HPDE6-E6E7 (cell line): ENCODE measurements at regions not wholly inside any gene's neighbourhood (a gene's known extent, or its start where the extent isn't known, plus 50 kb on each side); places are given as distances from the start of the nearest gene placed in this dataset.

Experiments
- DNase-seq: peaks from one replicate; pipeline ENCODE4 v3.0.0; 2011; ENCODE audit warnings: missing footprints; ENCODE audit errors: extremely low spot score

DNA sequence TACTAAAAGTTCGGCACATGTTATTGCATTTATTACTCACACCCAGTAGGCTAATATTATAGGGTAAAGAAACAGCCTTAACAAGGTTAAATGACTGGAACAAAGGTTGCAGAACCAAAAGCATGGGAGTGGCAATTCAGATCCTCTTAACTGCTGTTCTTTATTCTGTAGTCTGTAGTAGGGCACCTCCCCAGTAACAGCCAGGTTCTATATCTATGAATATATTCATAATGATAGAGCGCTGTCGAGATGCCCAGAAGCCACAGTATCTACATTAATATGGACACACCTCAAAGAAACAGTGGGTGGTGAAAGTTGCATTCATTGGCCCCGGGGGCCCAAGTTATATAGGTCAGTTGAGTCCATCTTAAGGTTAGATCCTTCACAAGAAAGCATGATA lies 340.9 kb upstream of the THRB start:
- DNase-seq, result no peak

DNA sequence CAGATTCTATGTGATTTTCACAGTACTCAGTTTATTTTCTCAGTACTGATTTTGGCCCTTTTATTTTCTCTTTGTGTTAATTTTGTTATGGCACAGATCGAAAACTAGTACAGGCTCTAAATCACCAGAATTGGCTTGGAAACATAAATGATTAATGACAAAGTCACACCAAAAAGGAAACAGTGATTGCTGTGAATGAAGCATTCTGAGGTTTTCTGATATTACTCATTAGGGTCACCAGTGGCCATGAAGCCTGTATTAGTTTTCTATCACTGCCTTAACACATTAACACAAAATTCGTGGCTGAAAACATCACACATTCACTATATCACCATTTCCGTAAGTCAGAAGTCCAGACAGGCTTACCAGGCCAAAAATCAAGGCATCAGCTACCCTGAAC lies 343.0 kb upstream of the THRB start:
- no peak for DNase-seq

GRCh38 chr3:24838533-24838932 lies 343.9 kb upstream of the THRB start:
- DNase-seq, result no peak

DNA sequence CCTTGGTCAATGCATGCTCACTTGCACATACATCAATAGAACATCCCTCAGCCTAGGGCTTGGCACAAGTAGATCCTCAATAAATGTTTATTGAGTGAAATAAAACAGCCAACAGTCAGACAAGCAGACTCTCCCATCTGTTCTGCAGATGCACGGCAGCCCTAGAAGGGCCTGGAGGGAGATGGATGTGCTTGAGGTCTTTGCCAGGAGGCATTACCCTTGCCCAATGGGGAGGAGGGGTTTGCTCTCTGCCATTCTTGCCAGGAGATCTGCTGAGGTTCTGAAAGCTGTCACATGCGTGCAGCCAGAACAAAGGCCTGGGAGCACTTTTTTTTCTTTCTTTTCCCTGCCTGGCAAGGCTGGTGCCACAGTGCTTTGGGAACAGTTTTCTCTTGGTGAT lies 349.3 kb upstream of the THRB start:
- DNase-seq, result no peak

DNA sequence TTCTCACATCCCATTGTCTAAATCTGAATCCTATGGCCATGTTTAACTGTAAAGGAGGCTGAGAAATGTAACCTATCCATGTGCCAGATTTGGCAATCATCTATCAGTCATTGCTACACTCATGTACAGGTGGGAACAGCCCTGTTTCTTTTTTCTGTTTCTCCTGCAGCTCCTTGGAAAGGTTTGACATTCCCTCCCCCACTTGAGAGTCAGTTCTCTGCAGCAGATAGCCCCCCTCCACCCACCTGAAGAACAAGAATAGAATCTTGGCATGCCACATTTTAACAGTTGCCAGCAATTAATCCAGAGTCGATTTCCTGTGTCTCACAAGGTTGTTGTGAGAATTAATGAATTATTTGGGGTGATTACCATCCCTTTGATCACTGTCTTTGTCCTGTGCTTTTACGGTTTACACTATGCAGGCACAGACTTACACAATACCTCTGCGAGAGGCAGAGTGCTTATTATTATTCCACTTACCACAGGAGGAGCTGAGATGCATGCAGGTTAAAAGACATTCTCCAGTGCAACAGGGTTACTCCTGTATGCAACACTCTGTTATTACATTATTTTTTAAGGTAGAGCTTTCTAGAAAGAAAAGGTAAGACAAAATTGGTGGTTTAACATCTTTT lies 351.0 kb upstream of the THRB start:
- no peak for DNase-seq

GRCh38 chr3:24846286-24846860 lies 351.7 kb upstream of the THRB start:
- no peak for DNase-seq

DNA sequence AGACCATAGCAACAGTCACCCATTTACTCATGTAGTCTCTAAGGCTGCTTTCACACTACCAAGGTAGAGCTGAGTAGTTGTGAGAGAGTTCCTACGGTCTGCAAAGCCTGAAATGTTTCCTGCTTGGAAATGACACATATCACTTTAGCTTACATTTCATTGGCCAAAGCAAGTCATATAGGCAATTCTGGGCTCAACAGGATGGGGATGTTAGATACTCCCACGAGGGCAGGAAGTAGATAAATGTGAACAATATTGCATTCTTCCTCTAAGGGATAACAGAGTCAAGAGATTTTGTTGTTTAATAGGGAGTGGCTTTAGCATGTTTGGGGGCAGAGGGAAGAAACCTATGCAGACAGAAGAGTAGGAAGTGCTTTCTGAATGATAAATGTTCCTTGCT lies 355.6 kb upstream of the THRB start:
- DNase-seq, result no peak

DNA sequence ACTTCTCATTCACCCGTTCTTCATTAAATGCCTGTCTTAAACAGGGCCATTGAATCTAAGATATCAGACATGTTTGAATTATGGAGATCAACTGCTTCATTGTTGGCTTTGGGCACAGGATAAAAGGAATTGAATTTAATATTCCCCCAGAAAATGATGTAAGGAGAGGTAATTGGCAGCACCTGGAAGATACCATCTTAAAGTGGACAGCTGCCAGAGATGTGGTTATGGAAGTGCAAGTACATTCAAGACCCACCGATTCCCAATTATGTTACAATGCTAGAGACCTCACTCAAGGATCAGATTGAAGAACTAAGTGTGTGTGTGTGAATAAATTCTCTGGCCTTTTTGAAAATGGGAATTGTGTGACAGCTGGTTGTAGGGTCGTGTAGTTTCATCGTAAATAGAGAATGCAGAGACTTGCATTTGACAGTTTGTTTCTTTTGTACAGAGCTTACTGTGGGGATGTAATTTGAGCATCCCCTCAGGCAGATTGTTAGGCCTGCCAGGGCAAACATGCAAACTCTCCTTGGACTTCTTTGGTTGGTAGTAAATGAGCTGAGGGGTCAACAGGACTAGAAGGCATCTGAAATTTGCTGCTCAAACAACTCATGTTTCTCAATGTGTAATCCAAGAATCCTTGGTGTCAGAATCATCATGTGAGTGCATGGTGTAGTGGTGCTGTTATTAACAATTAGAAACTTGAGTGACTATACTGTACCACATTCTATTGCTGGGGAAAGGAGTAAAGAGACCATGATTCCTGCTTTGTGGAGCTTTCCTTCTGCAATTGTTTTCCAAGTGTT lies 359.2 kb upstream of the THRB start:
- no peak for DNase-seq

GRCh38 chr3:24854748-24855147 lies 360.1 kb upstream of the THRB start:
- no peak for DNase-seq

GRCh38 chr3:24857945-24858344 lies 363.3 kb upstream of the THRB start:
- DNase-seq, result no peak

DNA sequence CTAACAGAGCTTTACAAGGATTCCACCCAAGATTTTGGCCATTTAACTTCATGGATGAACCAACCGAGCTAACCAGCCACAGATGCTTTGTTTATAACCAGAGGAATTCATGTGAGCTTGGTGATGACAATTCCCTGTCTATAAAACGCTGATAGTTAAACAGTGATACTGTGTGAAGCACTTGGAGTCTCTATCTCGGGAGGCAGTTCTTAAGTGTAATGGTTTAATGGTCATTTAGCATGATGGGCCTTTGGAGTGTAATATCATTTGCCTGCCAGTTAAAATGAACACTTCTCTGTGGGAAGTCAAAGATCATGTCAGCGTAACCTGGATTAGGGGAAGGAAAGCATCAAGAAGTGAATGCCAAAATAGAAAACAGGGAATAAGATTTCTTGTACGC lies 368.6 kb upstream of the THRB start:
- no peak for DNase-seq

DNA sequence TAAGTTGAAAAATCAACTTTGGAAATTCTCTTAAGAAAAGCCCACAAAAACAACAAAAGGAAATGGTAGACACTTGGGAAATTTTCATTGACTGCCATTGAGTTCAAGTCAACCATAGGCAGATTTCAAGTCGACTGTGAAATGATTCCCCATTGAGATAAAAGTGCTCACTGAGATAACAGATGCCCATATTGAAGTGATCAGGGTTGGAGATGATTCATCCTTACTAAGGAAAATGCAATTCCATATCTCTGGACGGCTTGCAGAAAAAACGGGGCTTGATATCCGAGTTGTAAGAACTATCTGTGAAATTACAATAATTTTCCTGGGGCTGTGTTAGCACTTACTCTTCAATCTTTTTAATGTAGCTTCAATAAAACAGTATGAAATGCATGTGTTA lies 373.1 kb upstream of the THRB start:
- DNase-seq, result no peak

GRCh38 chr3:24881239-24881638 lies 386.6 kb upstream of the THRB start:
- DNase-seq, result no peak

- no peak for DNase-seq
Observed at GRCh38 chr3:24886501-24886900, 391.9 kb upstream of the THRB start.

- no peak for DNase-seq
Observed at GRCh38 chr3:24890012-24890411, 395.4 kb upstream of the THRB start.

DNA sequence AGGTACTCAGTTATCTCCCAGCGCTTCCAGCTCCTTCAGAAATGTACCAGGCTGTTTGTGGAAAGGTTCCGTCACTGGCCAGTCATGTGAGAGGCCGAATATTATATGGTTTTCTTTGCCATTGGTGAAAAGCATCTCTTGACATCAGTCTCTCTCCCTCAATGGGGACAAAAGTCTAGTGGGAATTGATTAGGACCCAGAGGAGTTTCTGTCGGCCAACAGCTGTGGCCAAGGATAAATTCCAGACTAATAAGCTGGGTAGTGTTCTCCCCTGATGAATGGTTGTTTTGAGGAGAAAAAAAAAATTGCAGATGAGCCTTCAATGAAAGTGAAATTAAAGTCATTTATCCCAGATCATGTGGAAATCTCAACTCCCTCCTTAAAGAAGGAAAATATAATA lies 404.7 kb upstream of the THRB start:
- DNase-seq, result no peak

- DNase-seq, result no peak
Observed at GRCh38 chr3:24899901-24900603, 405.4 kb upstream of the THRB start.

DNA sequence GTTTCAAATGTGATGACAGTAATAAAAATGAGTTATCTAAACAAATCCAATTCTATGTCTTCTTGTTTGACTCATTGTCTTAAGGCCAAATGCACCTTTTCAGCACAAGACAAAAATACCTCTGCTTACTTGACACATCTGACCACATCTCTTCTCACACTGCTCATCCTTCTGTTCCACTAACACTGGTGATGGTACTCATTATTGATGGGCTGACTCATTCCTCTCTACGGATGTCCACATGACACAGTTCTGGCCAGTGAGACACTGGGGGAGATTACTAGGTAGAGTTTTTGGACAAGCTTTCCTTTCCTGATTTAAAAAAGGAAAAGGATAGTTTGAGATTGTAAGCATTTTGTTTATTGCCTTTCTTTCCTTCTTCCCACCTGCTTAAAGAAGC lies 410.6 kb upstream of the THRB start:
- no peak for DNase-seq

DNA sequence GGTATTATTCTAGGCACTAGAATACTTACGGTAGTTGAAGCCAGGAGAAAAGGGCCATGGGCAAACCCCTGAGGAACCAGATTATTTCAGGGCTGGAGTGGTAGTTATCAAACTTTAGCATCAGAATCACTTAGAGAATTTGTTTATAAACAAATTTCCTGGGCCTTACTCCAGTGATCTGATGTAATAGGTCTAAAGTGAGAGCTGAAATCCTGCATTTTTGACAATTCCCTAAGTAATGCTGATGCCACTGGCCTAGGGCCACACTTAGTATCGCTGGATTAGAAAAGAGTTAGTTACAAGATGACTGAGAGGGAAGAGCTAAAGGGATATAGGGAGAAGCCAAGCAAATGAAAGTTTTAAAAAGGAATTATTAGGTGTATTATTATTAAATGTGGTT lies 412.5 kb upstream of the THRB start:
- no peak for DNase-seq

GRCh38 chr3:24911076-24911475 lies 416.4 kb upstream of the THRB start:
- no peak for DNase-seq

DNA sequence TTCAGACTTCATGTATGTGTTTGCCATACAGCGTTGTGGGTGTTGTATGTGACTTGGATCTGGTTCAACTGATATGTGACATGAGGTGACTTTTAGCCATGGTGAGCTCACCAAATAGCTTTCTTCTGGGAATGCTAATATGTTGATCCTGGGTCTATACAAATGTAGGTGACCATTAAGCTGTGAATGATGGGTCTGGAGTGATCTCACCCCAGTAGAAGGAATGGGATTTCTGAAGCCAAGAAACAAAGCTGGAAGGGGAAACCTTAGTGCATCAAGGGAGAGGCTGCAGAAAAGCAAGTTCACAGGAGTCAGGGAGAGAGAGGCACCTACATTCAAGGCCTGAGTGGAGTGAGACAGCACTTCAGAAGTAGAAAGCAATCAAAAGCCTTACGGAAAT lies 421.0 kb upstream of the THRB start:
- no peak for DNase-seq

- DNase-seq, result no peak
Observed at GRCh38 chr3:24917908-24918307, 423.3 kb upstream of the THRB start.

GRCh38 chr3:24923570-24923969 lies 428.9 kb upstream of the THRB start:
- DNase-seq, result no peak
